HS-27A (cell line): ENCODE measurements at regions not wholly inside any gene's neighbourhood (a gene's known extent, or its start where the extent isn't known, plus 50 kb on each side); places are given as distances from the start of the nearest gene placed in this dataset.
"Not testable (repeated sequence)": the region's sequence is repeated elsewhere in the genome, so short reads cannot be mapped to it uniquely, and the experiment has no call there.

Source experiments
- DNase-seq: peaks from one replicate; pipeline ENCODE4 v3.0.0-alpha.2; 2012; ENCODE audit warnings: low read depth, missing footprints

- no peak for DNase-seq
These were observed 1470.9 kb downstream of the UQCRFS1 start for GRCh38 chr19:27742041-27742440.

- DNase-seq = no peak
These were observed 1471.7 kb downstream of the UQCRFS1 start for GRCh38 chr19:27741236-27741635.

GRCh38 chr19:27740396-27740795 lies 1472.6 kb downstream of the UQCRFS1 start:
- DNase-seq = no peak

- no peak for DNase-seq
These were observed 1474.3 kb downstream of the UQCRFS1 start for GRCh38 chr19:27738569-27739193.

GRCh38 chr19:27736225-27736624 lies 1476.7 kb downstream of the UQCRFS1 start:
- DNase-seq = no peak

GRCh38 chr19:27735314-27735713 lies 1477.6 kb downstream of the UQCRFS1 start:
- no peak for DNase-seq

GRCh38 chr19:27734496-27735220 lies 1478.3 kb downstream of the UQCRFS1 start:
- no peak for DNase-seq

GRCh38 chr19:27733551-27734266 lies 1479.2 kb downstream of the UQCRFS1 start:
- DNase-seq = no peak

GRCh38 chr19:27729332-27729731 lies 1483.6 kb downstream of the UQCRFS1 start:
- no peak for DNase-seq

- no peak for DNase-seq
These were observed 1490.3 kb downstream of the UQCRFS1 start for GRCh38 chr19:27722625-27723024.

- no peak for DNase-seq
These were observed 1492.8 kb downstream of the UQCRFS1 start for GRCh38 chr19:27720155-27720554.

GRCh38 chr19:27719034-27719433 lies 1493.9 kb downstream of the UQCRFS1 start:
- DNase-seq = no peak

- DNase-seq = no peak
These were observed 1494.7 kb downstream of the UQCRFS1 start for GRCh38 chr19:27718234-27718633.

GRCh38 chr19:27717825-27718224 lies 1495.1 kb downstream of the UQCRFS1 start:
- no peak for DNase-seq

GRCh38 chr19:27716922-27717321 lies 1496.0 kb downstream of the UQCRFS1 start:
- DNase-seq = no peak

GRCh38 chr19:27714857-27715256 lies 1498.1 kb downstream of the UQCRFS1 start:
- no peak for DNase-seq

- DNase-seq = no peak
These were observed 1503.5 kb downstream of the UQCRFS1 start for GRCh38 chr19:27709496-27709895.

GRCh38 chr19:27708986-27709385 lies 1504.0 kb downstream of the UQCRFS1 start:
- DNase-seq = not testable (repeated sequence)

GRCh38 chr19:27707026-27707425 lies 1505.9 kb downstream of the UQCRFS1 start:
- not testable (repeated sequence) for DNase-seq

- DNase-seq = no peak
These were observed 1507.1 kb downstream of the UQCRFS1 start for GRCh38 chr19:27705896-27706295.

GRCh38 chr19:27694361-27695055 lies 1518.4 kb downstream of the UQCRFS1 start:
- DNase-seq = no peak

GRCh38 chr19:27691991-27692390 lies 1521.0 kb downstream of the UQCRFS1 start:
- no peak for DNase-seq
